ENCODE measurements at regions not wholly inside any gene's neighbourhood (a gene's known extent, or its start where the extent isn't known, plus 50 kb on each side); places are given as distances from the start of the nearest gene placed in this dataset.

- no peak for DNase-seq
Observed at GRCh38 chr12:88802096-88802706, 221.9 kb upstream of the KITLG start.

- DNase-seq, result no peak
Observed at GRCh38 chr12:88801227-88802095, 221.2 kb upstream of the KITLG start.

- DNase-seq, result no peak
Observed at GRCh38 chr12:88793096-88793495, 212.8 kb upstream of the KITLG start.

GRCh38 chr12:88790231-88790630 is 210.0 kb upstream of the KITLG start:
- DNase-seq, result no peak

- no peak for DNase-seq
Observed at GRCh38 chr12:88784166-88784565, 203.9 kb upstream of the KITLG start.

- no peak for DNase-seq
Observed at GRCh38 chr12:88782351-88782750, 202.1 kb upstream of the KITLG start.

- peak; percentile 31 for DNase-seq
Observed at GRCh38 chr12:88781909-88782308, 201.6 kb upstream of the KITLG start.

GRCh38 chr12:88778064-88778463 is 197.8 kb upstream of the KITLG start:
- no peak for DNase-seq

GRCh38 chr12:88775742-88776151 is 195.5 kb upstream of the KITLG start:
- peak; percentile 51 for DNase-seq

- no peak for DNase-seq
Observed at GRCh38 chr12:88767699-88768098, 187.4 kb upstream of the KITLG start.

- no peak for DNase-seq
Observed at GRCh38 chr12:88764781-88765480, 184.7 kb upstream of the KITLG start.

- DNase-seq, result no peak
Observed at GRCh38 chr12:88763536-88764100, 183.3 kb upstream of the KITLG start.

GRCh38 chr12:88758176-88758575 is 177.9 kb upstream of the KITLG start:
- no peak for DNase-seq

- no peak for DNase-seq
Observed at GRCh38 chr12:88756917-88757316, 176.6 kb upstream of the KITLG start.

GRCh38 chr12:88756153-88756552 is 175.9 kb upstream of the KITLG start:
- DNase-seq, result no peak

- DNase-seq, result no peak
Observed at GRCh38 chr12:88753707-88754106, 173.4 kb upstream of the KITLG start.

GRCh38 chr12:88753066-88753465 is 172.8 kb upstream of the KITLG start:
- DNase-seq, result no peak

GRCh38 chr12:88752183-88752582 is 171.9 kb upstream of the KITLG start:
- peak; percentile 69 for DNase-seq

- peak; percentile 24 for DNase-seq
Observed at GRCh38 chr12:88750867-88751543, 170.7 kb upstream of the KITLG start.

- no peak for DNase-seq
Observed at GRCh38 chr12:88746386-88746785, 166.1 kb upstream of the KITLG start.

GRCh38 chr12:88743946-88744685 is 163.8 kb upstream of the KITLG start:
- no peak for DNase-seq

- no peak for DNase-seq
Observed at GRCh38 chr12:88737838-88738472, 157.7 kb upstream of the KITLG start.

Data from NCI-H69 (cell line).